ENCODE measurements at regions not wholly inside any gene's neighbourhood (a gene's known extent, or its start where the extent isn't known, plus 50 kb on each side); places are given as distances from the start of the nearest gene placed in this dataset.

DNA sequence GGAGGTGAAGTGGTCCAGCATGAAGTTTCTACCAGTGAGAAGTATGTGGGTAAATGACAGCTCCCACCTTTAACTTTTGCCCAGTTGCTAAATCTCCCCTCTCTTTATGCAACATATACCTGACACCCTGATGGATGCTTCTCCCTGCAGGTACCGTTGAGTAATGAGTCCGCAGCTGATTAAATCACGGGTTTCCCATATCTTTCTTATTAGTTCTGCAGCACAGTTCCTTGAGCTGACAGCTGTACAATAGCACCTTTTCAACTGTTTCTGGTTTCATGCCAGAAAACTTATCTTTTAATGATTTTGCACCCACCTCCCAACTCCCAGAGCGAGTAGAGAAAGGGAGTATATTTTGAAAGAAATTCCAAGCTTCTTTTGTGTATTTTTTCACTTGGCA is 161.0 kb upstream of the TUT7 start:
- TF ChIP-seq, protein P1, sequence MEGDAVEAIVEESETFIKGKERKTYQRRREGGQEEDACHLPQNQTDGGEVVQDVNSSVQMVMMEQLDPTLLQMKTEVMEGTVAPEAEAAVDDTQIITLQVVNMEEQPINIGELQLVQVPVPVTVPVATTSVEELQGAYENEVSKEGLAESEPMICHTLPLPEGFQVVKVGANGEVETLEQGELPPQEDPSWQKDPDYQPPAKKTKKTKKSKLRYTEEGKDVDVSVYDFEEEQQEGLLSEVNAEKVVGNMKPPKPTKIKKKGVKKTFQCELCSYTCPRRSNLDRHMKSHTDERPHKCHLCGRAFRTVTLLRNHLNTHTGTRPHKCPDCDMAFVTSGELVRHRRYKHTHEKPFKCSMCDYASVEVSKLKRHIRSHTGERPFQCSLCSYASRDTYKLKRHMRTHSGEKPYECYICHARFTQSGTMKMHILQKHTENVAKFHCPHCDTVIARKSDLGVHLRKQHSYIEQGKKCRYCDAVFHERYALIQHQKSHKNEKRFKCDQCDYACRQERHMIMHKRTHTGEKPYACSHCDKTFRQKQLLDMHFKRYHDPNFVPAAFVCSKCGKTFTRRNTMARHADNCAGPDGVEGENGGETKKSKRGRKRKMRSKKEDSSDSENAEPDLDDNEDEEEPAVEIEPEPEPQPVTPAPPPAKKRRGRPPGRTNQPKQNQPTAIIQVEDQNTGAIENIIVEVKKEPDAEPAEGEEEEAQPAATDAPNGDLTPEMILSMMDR (IDR thresholded peaks at IDR 0.05), result no peak
- H3K4me3 ChIP-seq, result no peak overlapping the region
- H3K36me3 ChIP-seq (ENCODE audit: low read depth), result no peaks in the 10 kb centered on the region
- ATAC-seq, result no peak
- H3K4me1 ChIP-seq (ENCODE audit: low read depth), result no peaks in the 10 kb centered on the region
- no peaks in the 10 kb centered on the region for H3K9me3 ChIP-seq
- no peak for DNase-seq
- intact Hi-C loops (cut with DNase I, micrococcal nuclease), result no loop called here

DNA sequence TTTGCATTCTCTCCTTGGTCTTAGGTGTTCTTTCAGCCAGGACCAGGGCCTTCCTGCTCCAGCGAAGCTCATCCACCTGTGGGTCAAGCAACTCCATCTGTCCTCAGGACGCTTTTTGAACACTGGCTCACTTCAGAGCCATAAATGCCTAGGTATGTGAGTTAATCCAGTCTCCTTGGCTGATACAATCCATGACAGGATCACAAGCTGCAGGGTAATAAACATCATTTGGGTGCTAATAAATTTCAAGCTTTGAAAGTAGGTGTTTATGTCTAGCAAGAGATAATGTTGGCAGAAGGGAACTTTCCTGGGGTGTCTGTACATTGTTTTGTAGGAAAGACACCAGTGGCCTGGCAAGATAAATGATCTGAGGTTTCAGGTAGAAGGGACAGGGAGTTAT is 159.2 kb upstream of the TUT7 start:
- H3K4me3 ChIP-seq, result no peak overlapping the region
- no peaks in the 10 kb centered on the region for H3K36me3 ChIP-seq (ENCODE audit: low read depth)
- H3K4me1 ChIP-seq (ENCODE audit: low read depth), result no peaks in the 10 kb centered on the region
- DNase-seq, result no peak
- no peak for ATAC-seq
- TF ChIP-seq, protein P1 (IDR thresholded peaks at IDR 0.05), result no peak
- intact Hi-C loops (cut with DNase I, micrococcal nuclease), result no loop called here
- no peaks in the 10 kb centered on the region for H3K9me3 ChIP-seq

DNA sequence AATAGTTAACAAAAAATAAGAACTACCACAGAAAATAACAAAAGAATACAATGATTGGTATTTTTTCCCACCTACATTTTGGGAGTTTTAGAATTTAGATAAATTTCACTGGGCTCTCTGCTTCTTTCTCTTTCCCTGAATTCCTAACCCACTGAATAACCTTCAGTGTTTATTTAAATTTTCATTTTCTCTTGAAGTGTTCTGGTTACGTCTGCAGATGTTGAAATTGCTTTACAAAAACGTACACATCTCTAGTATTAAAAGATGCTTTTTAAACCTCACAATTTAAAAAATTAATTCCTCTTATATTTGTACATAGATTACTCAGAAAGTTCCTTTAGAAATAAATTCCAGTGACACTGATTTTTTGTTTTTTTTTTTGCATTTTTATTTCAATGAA is 158.7 kb upstream of the TUT7 start:
- ATAC-seq (no peak), DNase-seq (no peak)
- Histone ChIP-seq H3K4me1 (ENCODE audit: low read depth) (no peaks in the 10 kb centered on the region), H3K36me3 (ENCODE audit: low read depth) (no peaks in the 10 kb centered on the region), H3K4me3 (no peak overlapping the region), H3K9me3 (no peaks in the 10 kb centered on the region)
- intact Hi-C loops (cut with DNase I, micrococcal nuclease), result no loop called here
- TF ChIP-seq, protein P1 (IDR thresholded peaks at IDR 0.05), result no peak

DNA sequence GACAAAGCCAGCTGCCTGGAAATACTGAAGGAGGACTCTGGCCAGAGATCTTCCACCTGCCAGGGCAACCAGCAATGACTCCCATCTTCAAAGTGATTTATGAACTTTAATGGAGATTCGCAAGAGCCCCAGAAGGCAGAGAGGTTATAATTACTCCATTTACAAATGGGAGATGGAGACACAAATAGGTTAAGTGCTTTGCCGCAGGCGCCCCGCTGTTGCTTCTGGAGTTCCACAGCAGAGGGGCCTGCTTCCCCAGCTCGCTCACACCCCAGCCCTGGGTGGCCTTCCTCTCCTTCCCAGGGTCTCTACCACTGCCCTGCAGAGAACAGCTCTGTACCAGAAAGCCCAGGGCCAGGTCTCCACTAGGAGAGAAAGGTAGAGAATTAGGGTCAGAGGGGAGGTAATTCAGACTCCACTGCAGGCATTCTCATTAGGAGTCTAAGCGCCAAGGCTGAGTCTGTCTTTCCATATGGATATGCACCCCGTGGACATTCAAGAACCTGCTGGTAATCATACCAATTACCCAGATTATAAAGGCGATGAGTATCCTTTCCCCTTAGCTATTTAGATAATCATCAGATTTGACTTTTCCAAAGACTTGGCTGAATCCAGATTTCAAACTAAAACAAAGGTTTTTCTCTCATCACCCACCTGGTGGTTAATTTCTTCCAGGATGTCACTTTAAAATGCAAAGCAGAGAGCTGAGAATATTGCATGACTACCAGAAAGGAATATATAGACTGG is 157.6 kb upstream of the TUT7 start:
- H3K4me3 ChIP-seq, result no peak overlapping the region
- TF ChIP-seq, protein P1 (IDR thresholded peaks at IDR 0.05), result no peak
- no peaks in the 10 kb centered on the region for H3K9me3 ChIP-seq
- intact Hi-C loops (cut with DNase I, micrococcal nuclease), result no loop called here
- ATAC-seq (no peak), DNase-seq (no peak)
- H3K4me1 ChIP-seq (ENCODE audit: low read depth), result no peaks in the 10 kb centered on the region
- no peaks in the 10 kb centered on the region for H3K36me3 ChIP-seq (ENCODE audit: low read depth)

DNA sequence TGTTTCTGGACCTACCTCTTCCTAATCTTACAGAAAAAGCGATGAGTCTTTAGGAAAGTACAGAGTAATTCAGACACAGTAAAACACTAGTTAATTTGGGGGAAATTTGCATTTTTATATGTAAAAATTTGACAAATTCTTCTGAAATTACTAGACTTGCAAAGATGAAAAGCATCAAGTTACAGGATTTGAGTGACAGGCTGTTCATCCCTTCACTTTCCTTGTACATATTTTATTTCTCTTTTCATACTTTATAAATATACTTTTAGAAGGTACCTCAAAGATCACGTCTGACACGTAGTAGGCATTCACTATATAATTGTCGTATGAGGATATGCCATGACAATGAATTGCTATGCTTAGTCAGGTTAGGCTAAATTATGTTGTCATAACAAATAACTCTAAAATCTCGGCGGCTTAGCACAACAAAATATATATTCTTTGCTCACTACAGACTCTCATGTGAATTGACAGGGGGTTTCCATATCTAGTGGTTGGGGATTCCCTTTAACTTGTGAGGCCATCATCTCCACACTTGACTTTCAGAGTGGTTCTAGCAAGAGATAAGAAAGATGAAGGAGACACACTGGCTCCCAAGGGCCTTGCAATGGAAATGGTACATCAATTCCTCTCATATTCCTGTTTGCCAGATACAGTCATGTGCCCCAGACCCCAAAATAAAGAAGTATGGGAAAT is 154.1 kb upstream of the TUT7 start:
- TF ChIP-seq, protein P1 (IDR thresholded peaks at IDR 0.05), result no peak
- H3K9me3 ChIP-seq, result no peaks in the 10 kb centered on the region
- H3K36me3 ChIP-seq (ENCODE audit: low read depth), result no peaks in the 10 kb centered on the region
- ATAC-seq (no peak), DNase-seq (no peak)
- no peaks in the 10 kb centered on the region for H3K4me1 ChIP-seq (ENCODE audit: low read depth)
- intact Hi-C loops (cut with DNase I, micrococcal nuclease), result no loop called here
- no peak overlapping the region for H3K4me3 ChIP-seq
